Ovary (tissue), 3 donors: ENCODE measurements at regions not wholly inside any gene's neighbourhood (a gene's known extent, or its start where the extent isn't known, plus 50 kb on each side); places are given as distances from the start of the nearest gene placed in this dataset.

Experiments used
- CTCF ChIP-seq, 3 donors: fragments of 450-650 bp in 2 of 3; fragments of 200-600 bp in 1 of 3; IDR thresholded peaks; one replicate each; pipeline versions ENCODE4 v1.5.1 to v1.8.0; 2016 to 2022; ENCODE audit warnings: antibody characterized with exemption in 3 of 3, mild to moderate bottlenecking in 1 of 3
- EP300 ChIP-seq: sonication (generic); formaldehyde crosslinking; IDR thresholded peaks from one replicate; pipeline ENCODE4 v1.6.1; 2017; ENCODE audit warnings: antibody characterized with exemption
- donor health status: DM: no; HTN: no; CAD: no.

- TF ChIP-seq CTCF (IDR thresholded peaks at IDR 0.05) (no peak), EP300 (no peak)
These were observed 167.3 kb upstream of the RORA start for GRCh38 chr15:61396235-61396919.
